OCI-LY7 (cell line): ENCODE measurements at regions not wholly inside any gene's neighbourhood (a gene's known extent, or its start where the extent isn't known, plus 50 kb on each side); places are given as distances from the start of the nearest gene placed in this dataset.

Experiments used
- BruUV-seq: library from RNA; stranded (reverse); fragments of 400-500 nt; replicated peaks from 2 replicates; lab custom pipeline; 2021; lab: Mats Ljungman, UMichigan
- CTCF ChIA-PET: fragments of 300-600 bp; sonication (Branson Sonifier 250); formaldehyde crosslinking; loops from one replicate; lab custom pipeline; 2022; ENCODE audit warnings: antibody characterized with exemption; ENCODE audit not compliant: unreplicated experiment; lab: Charles Lee
- POLR2A ChIA-PET: fragments of 300-600 bp; sonication (Branson Sonifier 250); formaldehyde crosslinking; loops from one replicate; lab custom pipeline; 2022; ENCODE audit warnings: antibody characterized with exemption; lab: Charles Lee
- DNase-seq: peaks from one replicate; pipeline ENCODE4 v3.0.0-alpha.2; 2015; ENCODE audit warnings: low spot score
- H2AFZ ChIP-seq: fragments of 200-600 bp; sonication (generic), shearing (Covaris generic); 2 replicates; pipeline ENCODE4 v1.6.1; 2014; ENCODE audit warnings: mild to moderate bottlenecking, antibody characterized with exemption, low read length, moderate library complexity
- H3K27ac ChIP-seq: fragments of 200-600 bp; sonication (generic); 2 replicates; pipeline ENCODE4 v1.5.1; 2014; ENCODE audit warnings: mixed run types, low read depth, mild to moderate bottlenecking, moderate library complexity, low read length, inconsistent platforms; ENCODE audit not compliant: poor library complexity, severe bottlenecking
- H3K36me3 ChIP-seq: fragments of 200-600 bp; sonication (generic); 2 replicates; pipeline ENCODE4 v1.6.1; 2014; ENCODE audit warnings: mild to moderate bottlenecking, antibody characterized with exemption, low read length, moderate library complexity, mixed read lengths; ENCODE audit not compliant: insufficient read depth
- H3K4me1 ChIP-seq: fragments of 200-600 bp; sonication (generic); 2 replicates; pipeline ENCODE4 v1.5.1; 2014; ENCODE audit warnings: mild to moderate bottlenecking, low read length; ENCODE audit not compliant: insufficient read depth, poor library complexity, severe bottlenecking
- H3K4me2 ChIP-seq: fragments of 200-600 bp; sonication (generic); 2 replicates; pipeline ENCODE4 v1.6.1; 2014; ENCODE audit warnings: mild to moderate bottlenecking, low read length
- H3K4me3 ChIP-seq: fragments of 200-600 bp; sonication (generic); 2 replicates; pipeline ENCODE4 v1.5.1; 2014; ENCODE audit warnings: mild to moderate bottlenecking, low read depth, low read length; ENCODE audit not compliant: poor library complexity, severe bottlenecking
- H3K79me2 ChIP-seq: fragments of 200-600 bp; sonication (generic); 2 replicates; pipeline ENCODE4 v1.6.1; 2016; ENCODE audit warnings: low read depth, mild to moderate bottlenecking, low read length, moderate library complexity, mixed read lengths; ENCODE audit not compliant: insufficient read depth
- H3K9me2 ChIP-seq: fragments of 200-600 bp; sonication (generic); 2 replicates; pipeline ENCODE4 v1.6.1; 2016; ENCODE audit warnings: mild to moderate bottlenecking, low read length, mixed read lengths; ENCODE audit not compliant: insufficient read depth
- H3K9me3 ChIP-seq: fragments of 200-600 bp; sonication (generic); 2 replicates; pipeline ENCODE4 v1.6.1; 2014; ENCODE audit warnings: mild to moderate bottlenecking, mixed run types, low read length, mixed read lengths
- H4K20me1 ChIP-seq: fragments of 200-600 bp; sonication (generic); 2 replicates; pipeline ENCODE4 v1.6.1; 2014; ENCODE audit warnings: mild to moderate bottlenecking, antibody characterized with exemption, low read length, moderate library complexity, mixed read lengths; ENCODE audit not compliant: insufficient read depth
- CTCF ChIP-seq: fragments of 200-600 bp; sonication (generic); conservative IDR thresholded peaks from 2 replicates; pipeline ENCODE4 v1.5.1; 2014; ENCODE audit warnings: mild to moderate bottlenecking, antibody characterized with exemption, low read length, moderate library complexity, mixed read lengths
- EZH2phosphoT487 ChIP-seq: fragments of 200-600 bp; sonication (generic); IDR thresholded peaks from 2 replicates; pipeline ENCODE4 v1.6.1; 2018; ENCODE audit warnings: low read depth, borderline replicate concordance, mild to moderate bottlenecking, mixed run types, antibody characterized with exemption, low read length, moderate library complexity, mixed read lengths
- intact Hi-C: fragments of 100-400 bp; cut with micrococcal nuclease; formaldehyde crosslinking; loops from one replicate; pipeline ENCODE4 v1.10.0; 2022; ENCODE audit not compliant: unreplicated experiment

GRCh38 chr7:26553582-26553981 lies 261.9 kb downstream of the SNX10 start:
- H3K4me3 ChIP-seq, result no peak overlapping the region
- H3K4me2 ChIP-seq, result no peak overlapping the region
- peaks cover 8% of the 10 kb centered on the region for H3K4me1 ChIP-seq
- no peak overlapping the region for H3K27ac ChIP-seq
- no peaks in the 10 kb centered on the region for H3K9me2 ChIP-seq
- H4K20me1 ChIP-seq, result no peaks in the 10 kb centered on the region
- no peak for DNase-seq
- H3K9me3 ChIP-seq, result no peaks in the 10 kb centered on the region
- H2AFZ ChIP-seq, result no peak overlapping the region
- H3K36me3 ChIP-seq, result no peaks in the 10 kb centered on the region
- no TSS peak for BruUV-seq
- no peak for TF ChIP-seq EZH2phosphoT487
- no peak for TF ChIP-seq CTCF
- intact Hi-C loops, result no loop called here
- ChIA-PET POLR2A (interaction anchor here (1.1 kb wide), 1 partner anchor 19 kb away, joined by 3 read pairs; no protein-coding TSS in a partner anchor), CTCF (no interaction called here)
- H3K79me2 ChIP-seq, result no peaks in the 10 kb centered on the region

GRCh38 chr7:26554952-26555351 lies 263.3 kb downstream of the SNX10 start:
- ChIA-PET POLR2A (interaction anchor here (2.3 kb wide), 1 partner anchor 27 kb away, joined by 5 read pairs; no protein-coding TSS in a partner anchor), CTCF (no interaction called here)
- intact Hi-C loops, result no loop called here
- DNase-seq, result peak; percentile 48
- Histone ChIP-seq H3K4me1 (peaks cover 8% of the 10 kb centered on the region), H4K20me1 (no peaks in the 10 kb centered on the region), H3K27ac (no peak overlapping the region), H2AFZ (no peak overlapping the region), H3K4me3 (no peak overlapping the region), H3K79me2 (no peaks in the 10 kb centered on the region), H3K36me3 (no peaks in the 10 kb centered on the region), H3K4me2 (peak overlapping the region; percentile 25; the same call in 1 of the 2 replicates), H3K9me3 (no peaks in the 10 kb centered on the region), H3K9me2 (no peaks in the 10 kb centered on the region)
- BruUV-seq, result no TSS peak
- TF ChIP-seq CTCF (no peak), EZH2phosphoT487 (no peak)

DNA sequence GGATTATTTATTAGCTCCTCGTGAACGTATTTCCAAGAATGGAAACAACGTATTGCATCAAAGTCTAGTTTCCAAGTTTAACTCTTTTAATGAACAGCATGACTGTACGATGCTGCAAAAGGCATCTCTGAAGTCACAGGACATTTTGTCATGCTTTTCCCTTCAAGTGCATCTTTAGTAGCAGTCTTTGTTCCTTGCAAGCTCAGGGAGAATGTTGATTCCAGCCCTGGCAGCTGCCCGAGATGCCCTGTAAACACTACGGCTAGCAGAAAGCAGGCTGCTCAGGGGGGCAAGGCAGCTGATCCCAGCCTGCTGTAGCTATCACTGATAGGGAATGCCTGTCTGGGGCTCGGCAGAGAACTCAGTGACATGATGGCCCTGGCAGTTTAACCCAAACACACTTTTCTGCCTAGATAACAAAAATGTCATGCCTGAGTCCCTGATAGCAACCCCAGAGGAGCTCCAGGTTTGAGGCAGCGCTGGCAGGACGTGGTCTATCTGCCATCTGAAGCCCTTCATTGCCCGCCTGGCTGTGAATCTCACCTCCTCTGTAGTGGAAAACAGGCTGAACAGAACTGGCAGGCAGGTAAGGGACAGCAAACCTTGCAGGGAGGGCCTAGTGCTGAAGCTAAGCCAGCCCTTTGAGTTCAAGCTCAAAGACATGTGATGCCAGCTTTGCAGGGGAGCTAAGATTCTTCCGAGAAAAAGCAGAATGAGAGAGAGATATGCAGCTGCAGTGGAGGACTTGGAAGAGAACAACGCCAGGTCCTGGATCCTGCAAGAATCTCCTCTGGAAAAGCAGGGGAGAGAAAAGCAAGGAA lies 264.6 kb downstream of the SNX10 start:
- no peak overlapping the region for H3K4me2 ChIP-seq
- BruUV-seq, result no TSS peak
- H3K4me3 ChIP-seq, result no peak overlapping the region
- H3K9me2 ChIP-seq, result no peaks in the 10 kb centered on the region
- POLR2A ChIA-PET, result interaction anchor here (0.7 to 2.3 kb wide), 3 partner anchors 24 to 472 kb away, joined by 3 to 5 read pairs (median 3); no protein-coding TSS in a partner anchor
- peaks cover 8% of the 10 kb centered on the region for H3K4me1 ChIP-seq
- intact Hi-C loops, result no loop called here
- no peak overlapping the region for H3K27ac ChIP-seq
- H3K79me2 ChIP-seq, result no peaks in the 10 kb centered on the region
- TF ChIP-seq EZH2phosphoT487 (no peak), CTCF (no peak)
- CTCF ChIA-PET, result interaction anchor here (0.6 kb wide), 1 partner anchor 188 kb away, joined by 3 read pairs; no protein-coding TSS in a partner anchor
- no peak for DNase-seq
- H2AFZ ChIP-seq, result 0 out of 2 replicates have a peak overlapping the region, but pooled peaks have one; percentile 7
- H3K9me3 ChIP-seq, result no peaks in the 10 kb centered on the region
- no peaks in the 10 kb centered on the region for H4K20me1 ChIP-seq
- no peaks in the 10 kb centered on the region for H3K36me3 ChIP-seq
